Nephron (organoid): ENCODE measurements at regions not wholly inside any gene's neighbourhood (a gene's known extent, or its start where the extent isn't known, plus 50 kb on each side); places are given as distances from the start of the nearest gene placed in this dataset.
A peak's percentile ranks its signal among the peaks of the same experiment; 100 is the strongest.
"Not testable (repeated sequence)": the region's sequence is repeated elsewhere in the genome, so short reads cannot be mapped to it uniquely, and the experiment has no call there.

Experiments used
- H3K27ac Mint-ChIP-seq, 3 experiments: 2 replicates each; pipeline ENCODE4 v1.8.0; 2020; ENCODE audit warnings: mixed read lengths in 3 of 3, mild to moderate bottlenecking in 2 of 3, moderate library complexity in 1 of 3
- H3K27me3 Mint-ChIP-seq: 2 replicates; pipeline ENCODE4 v1.8.0; 2021; ENCODE audit warnings: low read depth, mild to moderate bottlenecking, moderate library complexity, mixed read lengths
- H3K36me3 Mint-ChIP-seq: 2 replicates; pipeline ENCODE4 v1.8.0; 2020; ENCODE audit warnings: low read depth, mixed read lengths
- H3K4me1 Mint-ChIP-seq: 2 replicates; pipeline ENCODE4 v1.8.0; 2020; ENCODE audit warnings: mixed read lengths
- H3K4me3 Mint-ChIP-seq, 3 experiments: 2 replicates each; pipeline ENCODE4 v1.8.0; 2020; ENCODE audit warnings: mild to moderate bottlenecking in 3 of 3, mixed read lengths in 3 of 3, moderate library complexity in 2 of 3
- H3K9me3 Mint-ChIP-seq: 2 replicates; pipeline ENCODE4 v1.8.0; 2020; ENCODE audit warnings: mixed read lengths
- CTCF ChIP-seq, 3 experiments: fragments of 200-600 bp; sonication (generic); IDR thresholded peaks; one replicate each; pipeline ENCODE4 v1.5.0; 2021; ENCODE audit warnings: antibody characterized with exemption in 3 of 3; ENCODE audit not compliant: unreplicated experiment in 3 of 3

- H3K4me1 Mint-ChIP-seq, H3K27me3 Mint-ChIP-seq, H3K4me3 Mint-ChIP-seq, H3K9me3 Mint-ChIP-seq, H3K27ac Mint-ChIP-seq, H3K36me3 Mint-ChIP-seq: not testable (repeated sequence)
- peak; percentile 38 to 52 (median 50) for TF ChIP-seq CTCF (IDR thresholded peaks at IDR 0.05; ENCODE audit: unreplicated experiment in 3 of 3)
These were observed 571.7 kb upstream of the TGIF2LX start for GRCh38 chrX:89350024-89350423.

GRCh38 chrX:89369904-89370303, 551.8 kb upstream of the TGIF2LX start:
- not testable (repeated sequence) for H3K27me3 Mint-ChIP-seq, H3K4me3 Mint-ChIP-seq, H3K9me3 Mint-ChIP-seq, H3K4me1 Mint-ChIP-seq, H3K27ac Mint-ChIP-seq, H3K36me3 Mint-ChIP-seq

- H3K9me3 Mint-ChIP-seq, H3K27me3 Mint-ChIP-seq, H3K27ac Mint-ChIP-seq, H3K36me3 Mint-ChIP-seq, H3K4me1 Mint-ChIP-seq, H3K4me3 Mint-ChIP-seq: not testable (repeated sequence)
These were observed 528.7 kb upstream of the TGIF2LX start for GRCh38 chrX:89393004-89393403.

- not testable (repeated sequence) for H3K4me1 Mint-ChIP-seq, H3K27ac Mint-ChIP-seq, H3K9me3 Mint-ChIP-seq, H3K4me3 Mint-ChIP-seq, H3K36me3 Mint-ChIP-seq, H3K27me3 Mint-ChIP-seq
These were observed 518.9 kb upstream of the TGIF2LX start for GRCh38 chrX:89402818-89403217.

GRCh38 chrX:89405148-89405547, 516.6 kb upstream of the TGIF2LX start:
- not testable (repeated sequence) for H3K27me3 Mint-ChIP-seq, H3K9me3 Mint-ChIP-seq, H3K4me3 Mint-ChIP-seq, H3K4me1 Mint-ChIP-seq, H3K36me3 Mint-ChIP-seq, H3K27ac Mint-ChIP-seq

- H3K36me3 Mint-ChIP-seq, H3K27me3 Mint-ChIP-seq, H3K4me3 Mint-ChIP-seq, H3K27ac Mint-ChIP-seq, H3K4me1 Mint-ChIP-seq, H3K9me3 Mint-ChIP-seq: not testable (repeated sequence)
These were observed 504.8 kb upstream of the TGIF2LX start for GRCh38 chrX:89416930-89417329.

GRCh38 chrX:89432652-89433231, 489.0 kb upstream of the TGIF2LX start:
- not testable (repeated sequence) for H3K36me3 Mint-ChIP-seq, H3K27me3 Mint-ChIP-seq, H3K9me3 Mint-ChIP-seq, H3K27ac Mint-ChIP-seq, H3K4me3 Mint-ChIP-seq, H3K4me1 Mint-ChIP-seq
